HG03378 (cell line): ENCODE measurements at regions not wholly inside any gene's neighbourhood (a gene's known extent, or its start where the extent isn't known, plus 50 kb on each side); places are given as distances from the start of the nearest gene placed in this dataset.

Experiments used
- ATAC-seq: cut with Tn5 transposase; IDR thresholded peaks from one replicate; pipeline ENCODE4 v1.9.1; 2021; ENCODE audit warnings: mild to moderate bottlenecking, moderate library complexity; ENCODE audit not compliant: unreplicated experiment

DNA sequence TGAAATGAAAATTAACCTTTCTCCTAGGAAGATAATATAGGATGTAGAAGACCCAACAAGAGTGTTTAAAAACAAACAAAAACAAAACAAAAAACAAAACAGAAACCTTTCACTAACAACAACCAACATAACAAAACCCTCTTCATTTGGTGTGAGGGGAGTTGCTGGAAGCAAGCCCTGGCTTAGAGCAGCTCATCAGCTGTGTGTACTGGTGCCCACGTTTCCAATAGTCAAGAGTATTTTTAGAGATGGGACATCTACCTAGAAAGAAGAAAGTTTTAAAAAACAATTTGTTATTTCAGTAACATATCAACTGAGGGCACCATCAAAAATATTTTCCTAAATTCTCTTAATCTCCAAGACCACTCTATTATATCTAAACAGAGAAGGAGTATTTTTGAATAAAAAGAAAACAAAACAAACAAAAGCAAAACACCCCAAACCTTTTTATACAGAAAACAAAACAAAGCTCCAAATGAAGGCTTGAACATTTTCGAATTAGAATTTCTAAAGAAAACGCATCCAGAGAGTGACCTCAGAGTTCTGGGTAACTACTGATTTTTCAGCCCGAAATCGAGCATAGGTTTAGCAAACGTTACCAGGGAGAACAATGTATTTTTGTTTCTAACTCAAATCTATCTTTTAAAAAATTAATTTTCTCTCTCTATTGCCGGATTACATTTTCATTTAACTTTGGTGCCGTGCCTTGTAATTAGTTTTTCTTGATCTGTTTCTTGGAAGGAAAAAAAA, 134.6 kb downstream of the INSIG2 start:
- no peak for ATAC-seq

DNA sequence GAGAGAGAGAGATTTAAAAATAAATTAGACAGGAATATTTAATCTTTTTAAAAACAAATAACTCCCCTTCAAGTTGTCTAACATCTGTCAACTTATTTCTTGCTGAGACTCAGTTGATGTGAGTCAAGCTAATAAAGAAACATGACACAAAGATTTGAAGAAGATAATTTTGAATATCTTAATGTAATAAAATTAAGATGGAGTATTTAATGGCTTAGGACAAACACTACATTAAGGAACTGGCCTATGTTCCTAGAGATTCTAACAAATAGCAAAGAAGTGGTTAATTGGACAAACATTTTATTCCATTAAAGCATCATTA, 134.0 kb downstream of the INSIG2 start:
- ATAC-seq: no peak

DNA sequence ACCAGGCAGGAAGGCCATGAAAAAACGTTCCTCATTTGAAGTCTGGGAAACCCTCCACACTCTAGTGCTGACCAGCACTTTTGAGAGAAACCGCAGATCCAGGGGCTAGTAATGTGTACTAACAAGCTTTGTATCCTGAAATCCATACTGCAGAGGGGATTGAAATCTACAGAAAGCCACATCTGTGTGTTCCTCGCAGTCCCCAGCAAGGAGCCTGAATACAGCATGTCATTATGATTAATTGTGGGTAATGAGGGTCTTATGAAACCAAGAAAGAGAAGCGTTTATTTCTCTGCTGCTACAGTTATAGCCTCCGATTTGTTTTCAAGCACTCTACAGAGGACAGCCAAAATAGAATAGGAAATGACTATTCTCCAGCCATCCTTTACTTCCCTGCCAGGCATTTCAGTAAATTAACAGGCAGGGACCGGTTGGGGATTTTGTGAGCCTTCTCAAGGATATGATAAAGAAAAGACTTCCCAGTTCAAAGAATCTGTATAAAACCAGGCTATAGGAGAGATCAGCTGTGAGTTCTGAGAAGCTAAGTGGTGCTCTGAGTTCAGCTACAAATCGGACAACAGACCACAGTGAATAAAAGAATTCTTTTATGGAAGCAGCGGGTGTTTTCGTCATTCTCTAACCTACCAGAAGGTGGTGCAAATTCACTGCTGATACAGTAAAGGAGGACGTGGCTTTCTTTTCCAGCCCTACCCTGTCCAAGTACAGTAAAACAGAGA, 133.4 kb downstream of the INSIG2 start:
- ATAC-seq: peak; percentile 64

DNA sequence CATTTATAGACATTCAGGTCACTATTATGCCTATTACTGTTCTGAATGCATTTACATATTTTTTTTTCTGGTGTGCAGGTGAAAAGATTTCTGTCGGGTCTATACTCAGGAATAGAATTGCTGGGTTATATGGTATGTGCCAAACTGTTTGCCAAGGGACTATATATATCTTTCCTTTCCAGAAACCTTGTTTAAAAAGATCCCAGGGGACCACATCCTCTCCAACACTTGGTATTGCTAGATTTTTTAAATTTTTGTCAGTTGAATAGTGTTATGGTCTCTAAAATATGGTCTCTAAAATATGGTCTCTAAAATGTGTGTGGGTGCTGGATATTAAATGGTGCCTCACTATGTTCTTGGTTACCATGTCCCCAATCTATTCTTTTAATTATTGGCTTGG, 131.3 kb downstream of the INSIG2 start:
- ATAC-seq: no peak

DNA sequence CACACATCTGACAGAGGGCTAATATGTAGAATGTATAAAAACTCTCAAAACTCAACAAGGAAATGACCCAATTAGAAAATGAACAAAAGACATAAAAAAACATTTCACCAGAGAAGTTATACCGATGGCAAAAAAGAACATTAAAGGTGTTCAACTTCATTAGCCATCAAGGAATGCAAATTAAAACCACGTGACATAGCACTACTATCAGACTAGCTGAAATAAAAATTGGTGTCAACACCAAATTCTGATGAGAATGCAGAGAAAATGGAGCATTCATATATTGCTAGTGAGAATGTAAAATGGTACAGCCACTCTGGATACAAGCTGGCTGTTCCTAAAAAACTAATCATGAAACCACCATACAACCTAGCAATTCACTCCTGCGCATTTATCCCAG, 128.0 kb downstream of the INSIG2 start:
- ATAC-seq: no peak

DNA sequence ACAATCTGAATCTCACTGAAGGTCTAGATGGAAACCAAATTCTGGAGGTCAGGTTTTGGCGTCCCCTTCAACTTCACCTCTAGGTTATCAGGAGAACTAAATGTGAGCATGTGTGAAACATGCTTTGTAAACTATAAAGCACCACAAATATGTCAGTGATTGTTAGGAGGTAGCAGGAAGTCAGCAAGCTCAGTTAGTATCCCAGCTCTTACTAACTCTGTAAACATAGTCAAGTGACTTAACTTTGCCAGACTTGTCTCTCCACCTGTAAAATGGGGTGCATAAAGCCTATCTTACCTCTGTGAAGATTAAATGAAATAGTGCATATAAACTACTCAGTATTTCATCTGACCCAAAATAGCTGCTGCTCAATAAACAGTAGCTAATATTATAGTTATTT, 121.5 kb downstream of the INSIG2 start:
- no peak for ATAC-seq

DNA sequence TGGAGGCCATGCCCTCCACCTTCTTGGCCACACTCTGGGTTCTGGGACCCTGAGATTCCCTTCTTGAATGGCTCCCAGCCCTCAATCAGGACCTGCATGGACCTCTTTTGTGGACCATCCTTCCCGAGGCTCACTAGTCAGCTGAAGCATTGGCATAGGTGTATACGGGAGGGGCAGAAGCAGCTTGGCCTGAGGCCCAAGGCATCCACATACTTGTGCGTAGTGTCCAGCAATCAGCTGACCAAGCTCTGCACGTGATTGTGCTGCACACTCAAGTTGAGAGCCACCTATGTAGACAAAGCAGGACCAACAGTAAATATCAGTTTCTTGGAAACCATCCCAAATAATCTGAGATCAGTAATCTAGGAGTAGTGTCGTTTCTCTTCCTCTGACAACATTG, 119.6 kb downstream of the INSIG2 start:
- ATAC-seq: no peak

DNA sequence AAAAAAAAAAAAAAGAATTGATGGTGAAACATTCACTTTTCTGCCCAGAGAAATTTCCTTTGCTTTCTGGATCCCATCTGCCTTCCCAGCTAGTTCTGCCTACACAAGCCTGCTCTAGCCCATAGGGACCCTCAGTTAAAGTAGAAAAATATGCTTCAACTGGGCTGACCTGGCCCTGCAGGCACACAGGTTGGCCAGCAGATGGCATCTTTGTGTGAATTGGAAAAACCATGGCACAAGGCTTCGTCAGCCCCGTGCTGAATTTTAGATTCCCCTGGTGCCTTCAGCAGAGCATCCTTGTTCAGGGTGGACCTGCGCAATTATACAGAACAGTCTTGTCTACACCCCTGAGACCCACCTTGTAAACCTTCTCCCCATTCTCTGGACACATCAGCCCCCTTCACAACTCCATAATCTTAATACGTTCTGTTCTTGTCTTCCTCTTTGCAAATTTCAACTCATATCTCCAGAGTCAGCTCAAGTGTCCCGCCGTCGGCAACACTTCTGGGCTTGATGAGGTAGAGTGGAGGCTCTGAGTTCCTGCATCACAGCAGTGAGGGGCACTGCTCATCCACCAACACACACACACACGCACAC, 114.5 kb downstream of the INSIG2 start:
- peak; percentile 91 for ATAC-seq

DNA sequence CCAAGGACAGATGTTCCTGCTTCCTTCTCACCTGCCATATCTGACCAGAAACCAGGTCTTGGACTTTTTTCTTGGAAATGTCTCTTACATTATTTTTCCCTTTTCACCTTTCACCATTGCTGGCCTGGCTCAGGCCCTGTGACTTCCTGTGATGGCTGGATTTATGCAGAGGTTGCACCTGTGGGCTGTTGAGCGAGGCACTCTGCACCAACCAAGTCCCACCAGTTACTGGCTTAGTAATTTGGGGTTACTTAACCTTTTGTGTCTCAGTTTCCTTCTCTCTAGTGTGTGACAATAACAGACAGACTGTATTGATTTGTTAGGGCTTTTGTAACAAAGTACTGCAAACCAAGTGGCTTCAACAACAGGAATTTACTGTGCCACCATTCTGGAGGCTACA, 110.0 kb downstream of the INSIG2 start:
- ATAC-seq: no peak

DNA sequence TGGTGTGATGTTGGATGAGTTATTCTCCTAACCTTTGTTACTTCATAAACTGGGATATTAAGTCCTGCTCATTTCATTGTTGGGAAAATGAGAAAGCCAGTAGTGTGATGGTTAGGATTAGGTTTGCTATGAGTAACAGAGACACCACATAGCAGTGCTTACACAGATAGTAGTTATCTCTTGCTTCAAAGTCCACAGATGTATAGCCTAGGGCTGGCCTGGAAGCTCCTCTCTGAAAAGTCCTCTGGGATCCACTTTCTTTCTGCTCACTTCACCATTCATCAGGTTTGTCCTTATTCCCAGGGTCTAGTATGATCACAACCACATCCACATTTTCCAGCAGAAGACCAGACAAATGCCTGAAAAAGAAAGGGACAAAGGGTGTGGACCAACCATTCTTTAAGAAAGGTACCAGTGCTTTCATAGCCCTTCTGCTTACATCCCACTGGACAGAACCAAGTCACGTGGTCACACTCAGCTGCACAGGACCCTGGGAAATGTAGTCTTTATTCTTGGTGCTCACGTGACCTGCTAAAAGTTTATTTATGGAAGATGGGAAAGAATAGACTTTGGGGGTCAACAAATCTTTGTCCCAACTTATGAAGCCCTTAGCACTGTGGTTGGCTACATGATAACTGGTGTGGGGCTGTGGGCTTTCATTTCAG, 108.9 kb downstream of the INSIG2 start:
- no peak for ATAC-seq

DNA sequence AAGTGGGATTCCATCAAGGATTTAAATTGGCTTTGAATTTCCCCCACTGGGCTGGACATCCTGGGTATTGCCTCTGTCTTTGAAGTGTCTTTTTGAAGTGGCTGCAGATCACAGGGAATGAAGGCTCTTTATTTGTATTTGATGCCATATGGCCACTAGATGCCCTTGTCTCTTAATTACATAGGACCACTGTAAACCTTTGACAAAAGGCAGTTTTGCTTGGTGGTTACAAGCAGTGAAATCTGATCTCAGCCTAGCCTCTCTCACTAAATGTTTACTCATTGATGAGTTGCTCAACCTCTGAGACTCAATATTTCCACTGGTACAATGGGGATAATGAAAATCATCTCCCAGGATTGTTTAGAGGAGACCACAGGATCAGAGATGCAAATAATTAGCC, 102.2 kb downstream of the INSIG2 start:
- no peak for ATAC-seq

DNA sequence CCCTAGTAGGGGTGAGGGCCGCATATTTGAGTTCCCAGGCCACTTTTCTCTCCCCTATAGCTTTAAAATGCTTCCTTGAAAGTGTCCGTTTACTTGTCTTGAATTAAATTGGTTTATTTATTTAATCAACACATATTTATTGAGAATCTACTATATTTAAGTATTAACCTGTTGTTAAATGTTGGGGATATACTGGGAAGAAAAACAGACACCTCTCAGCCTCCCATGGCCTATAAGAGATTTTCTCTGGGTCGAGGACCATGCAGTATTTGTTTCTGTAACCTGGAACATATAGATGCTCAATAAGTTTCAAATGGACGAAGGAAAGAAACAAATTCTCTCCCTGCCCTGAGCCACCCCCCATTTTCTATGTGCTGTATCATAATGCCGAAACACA, 98.6 kb downstream of the INSIG2 start:
- ATAC-seq: no peak

DNA sequence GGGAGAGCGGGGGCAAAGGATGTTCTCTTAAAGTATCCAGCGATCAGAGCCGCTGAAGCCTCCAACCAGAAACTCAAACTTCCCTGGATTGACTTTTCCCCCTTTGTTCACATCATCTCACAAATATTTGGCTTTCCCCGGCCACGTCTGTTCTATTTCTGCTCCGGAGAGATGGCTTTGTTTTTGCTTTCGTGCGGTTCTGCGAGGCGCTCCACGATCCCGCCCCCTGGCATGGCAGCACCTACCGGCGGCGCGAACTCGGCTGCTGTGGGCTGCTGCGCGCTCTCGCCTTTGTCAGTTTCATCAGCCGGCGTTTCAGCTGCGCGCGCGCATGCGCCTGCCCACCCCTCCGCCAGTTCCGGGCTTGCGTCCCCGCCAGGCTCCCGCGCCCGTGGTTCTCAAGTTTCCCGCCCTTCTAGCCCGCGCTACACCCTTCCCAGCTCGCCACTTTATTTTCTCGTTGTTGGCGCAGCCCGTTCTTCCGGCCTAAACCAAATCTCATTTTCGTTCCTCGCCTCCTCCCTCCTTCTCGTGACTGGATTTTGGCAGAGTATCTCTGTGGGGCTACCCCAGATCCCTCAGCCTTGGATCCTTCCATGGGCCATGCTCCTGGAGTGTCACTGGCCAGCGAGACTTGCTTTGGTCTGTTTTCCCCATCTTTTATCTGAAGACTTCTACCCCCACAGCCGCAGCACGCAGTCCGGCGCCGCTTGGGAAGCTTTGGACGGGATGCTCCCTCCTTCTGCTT, 98.0 kb downstream of the INSIG2 start:
- ATAC-seq: peak; percentile 74

DNA sequence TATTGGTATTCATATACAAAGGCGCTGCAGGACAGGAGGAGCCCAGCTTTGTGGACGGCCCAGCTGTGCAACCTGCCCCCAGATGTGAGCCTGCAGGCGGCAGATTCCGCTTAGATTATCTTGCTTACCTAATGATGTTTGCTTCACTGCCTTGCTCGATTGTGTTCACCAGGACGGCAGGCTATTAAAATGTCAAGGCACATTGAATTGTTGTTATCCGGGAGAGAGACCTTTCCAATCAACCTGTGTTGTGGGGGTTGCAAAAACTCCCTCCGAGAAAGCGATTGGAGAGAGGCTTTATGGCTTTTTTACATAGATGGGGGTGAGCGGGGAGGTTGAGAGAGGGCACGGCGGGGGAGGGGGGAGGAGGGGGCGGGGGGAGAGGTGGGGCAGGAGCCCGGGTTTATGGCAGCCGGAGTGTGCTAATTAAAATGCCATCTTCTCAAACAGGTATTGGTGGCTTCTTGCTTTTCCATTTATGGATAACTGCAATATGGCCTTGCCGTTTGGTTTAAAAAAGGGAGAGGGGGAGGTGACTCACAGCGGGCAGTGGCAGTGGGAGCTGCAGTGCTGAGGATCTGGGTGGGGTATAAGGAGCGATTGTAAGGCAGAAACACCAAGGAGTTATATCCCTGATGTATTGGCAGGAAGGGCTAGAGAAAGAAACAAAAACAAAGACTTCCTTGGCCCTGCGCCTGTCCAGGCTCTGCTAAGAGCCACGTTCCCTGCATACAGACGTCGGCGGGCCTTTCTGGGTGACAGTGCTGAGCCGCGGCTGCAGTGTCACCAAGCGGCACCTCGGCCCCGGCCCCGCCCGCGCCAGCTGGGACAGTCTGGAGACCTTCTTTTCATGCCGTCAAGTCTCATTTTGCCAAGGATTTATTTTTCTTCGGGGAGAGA, 97.2 kb downstream of the INSIG2 start:
- peak; percentile 62 for ATAC-seq

DNA sequence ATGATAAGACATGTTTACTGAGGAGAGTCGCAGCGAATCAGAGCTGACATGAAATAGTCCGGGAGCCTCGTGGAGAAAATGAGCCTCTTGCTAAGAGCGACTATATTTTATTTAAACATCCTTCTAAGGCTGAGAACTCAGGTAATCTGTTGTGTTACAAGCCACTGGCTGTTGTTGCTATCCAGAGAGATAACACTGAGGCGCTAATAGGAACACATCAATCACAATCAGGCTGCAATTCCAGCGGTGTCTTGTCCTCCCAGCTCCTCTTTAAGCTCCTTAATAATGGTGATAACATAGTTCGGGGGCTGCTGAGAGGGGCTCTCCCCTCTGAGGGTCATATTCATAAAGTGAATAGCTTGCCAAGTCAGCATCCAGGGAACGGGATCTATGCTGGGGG, 95.1 kb downstream of the INSIG2 start:
- ATAC-seq: no peak

DNA sequence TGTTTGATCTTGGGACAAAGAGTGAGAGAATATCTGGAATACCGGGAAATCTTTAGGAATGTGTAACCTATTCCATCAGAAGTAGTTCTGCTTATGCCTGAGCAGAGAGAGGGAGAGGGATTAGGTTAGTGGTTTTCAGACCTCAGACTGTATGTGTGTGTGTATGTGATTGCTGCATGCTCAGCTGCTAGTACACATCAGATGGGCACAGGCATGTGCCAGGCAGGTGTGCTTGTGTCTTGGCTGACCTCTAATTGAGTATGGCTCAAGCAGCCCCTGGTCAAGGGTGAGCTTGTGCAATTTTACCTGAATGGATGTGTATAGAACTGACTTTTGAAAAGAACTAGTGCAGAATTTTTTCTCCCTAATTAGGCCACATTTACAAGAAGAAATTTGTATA, 91.2 kb downstream of the INSIG2 start:
- ATAC-seq: no peak

DNA sequence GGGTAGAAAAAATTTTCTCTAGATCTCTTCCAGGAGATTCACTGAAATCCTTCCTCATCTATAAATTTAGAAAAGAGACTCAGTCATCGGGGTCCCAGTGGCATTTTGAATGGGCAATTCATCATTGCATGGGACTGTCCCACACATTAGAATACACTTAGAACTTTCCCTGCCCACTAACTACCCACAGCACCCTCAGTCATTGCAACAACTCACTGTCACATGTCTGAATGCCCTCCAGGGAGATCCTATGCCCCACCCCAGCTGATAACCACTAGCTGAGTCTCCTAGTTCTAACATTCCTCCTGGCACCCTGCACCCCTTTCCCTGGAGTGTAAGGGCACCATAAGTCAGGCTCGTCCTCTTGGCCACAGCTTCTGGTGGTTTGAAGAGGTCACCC, 89.6 kb downstream of the INSIG2 start:
- no peak for ATAC-seq

DNA sequence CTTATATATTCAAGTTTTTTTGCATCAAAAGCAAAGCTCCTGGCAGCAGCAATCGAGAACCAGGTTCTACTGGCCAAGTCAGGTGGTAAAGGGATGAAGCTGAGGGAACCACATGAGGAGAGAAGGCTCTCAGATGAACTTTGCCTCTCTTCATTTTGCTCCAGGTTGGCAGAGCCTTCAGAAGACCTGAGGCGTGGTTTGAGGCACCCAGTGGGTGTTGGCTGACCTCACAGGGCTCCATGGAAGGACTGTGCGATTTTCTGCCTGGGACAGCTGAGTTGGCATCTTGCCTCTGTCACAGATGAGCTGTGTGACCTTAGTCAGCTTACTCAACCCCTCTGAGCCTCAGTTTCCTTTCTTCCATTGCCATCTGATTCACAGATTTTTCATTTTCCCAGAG, 89.0 kb downstream of the INSIG2 start:
- no peak for ATAC-seq

DNA sequence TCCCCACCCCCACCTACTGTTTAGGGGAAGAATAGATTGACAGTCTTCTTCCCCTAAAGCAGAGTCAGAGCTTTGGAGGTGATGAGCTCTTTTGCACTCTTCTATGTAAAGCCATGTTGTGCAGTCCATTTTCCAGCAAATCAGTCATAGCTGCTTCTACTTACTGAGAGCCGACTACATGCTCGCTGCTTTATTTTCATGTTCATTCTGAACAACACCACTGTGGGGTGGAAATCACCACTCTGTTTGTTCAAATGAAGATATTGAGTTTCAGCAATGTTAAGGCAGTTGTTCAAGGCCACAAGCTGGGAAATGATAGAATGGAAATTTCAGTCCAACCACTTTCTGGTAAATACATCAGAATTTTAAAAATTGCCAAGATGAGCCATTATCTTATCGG, 88.3 kb downstream of the INSIG2 start:
- no peak for ATAC-seq

DNA sequence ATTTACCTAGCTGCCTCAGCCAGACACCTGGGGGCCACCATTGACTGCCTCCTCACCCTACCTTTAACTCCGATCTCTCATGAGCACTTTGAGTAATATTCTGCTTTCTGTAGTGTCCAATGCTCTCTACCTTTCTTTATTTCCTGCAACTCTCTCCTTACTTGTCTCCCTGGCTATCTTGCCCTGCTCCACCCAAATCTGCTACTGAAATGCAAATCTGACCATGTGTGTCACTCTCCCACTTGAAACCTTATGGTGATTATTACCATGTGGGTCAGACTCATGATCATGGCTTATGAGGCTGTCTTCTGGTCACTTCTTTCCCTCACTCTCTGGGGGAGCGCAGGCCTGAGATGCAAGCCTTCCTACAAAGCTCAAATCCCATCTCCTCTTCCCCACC, 83.3 kb downstream of the INSIG2 start:
- ATAC-seq: no peak
